ENCODE measurements at regions not wholly inside any gene's neighbourhood (a gene's known extent, or its start where the extent isn't known, plus 50 kb on each side); places are given as distances from the start of the nearest gene placed in this dataset.

- DNase-seq: no peak
Measured at GRCh38 chr15:94098921-94099573, 132.3 kb upstream of the MCTP2 start.

- DNase-seq: no peak
Measured at GRCh38 chr15:94097552-94097951, 133.8 kb upstream of the MCTP2 start.

- DNase-seq: no peak
Measured at GRCh38 chr15:94094310-94094709, 137.1 kb upstream of the MCTP2 start.

GRCh38 chr15:94086341-94086740, 145.0 kb upstream of the MCTP2 start:
- DNase-seq: no peak

- no peak for DNase-seq
Measured at GRCh38 chr15:94083467-94084052, 147.8 kb upstream of the MCTP2 start.

- DNase-seq: no peak
Measured at GRCh38 chr15:94081829-94082228, 149.5 kb upstream of the MCTP2 start.

- no peak for DNase-seq
Measured at GRCh38 chr15:94080989-94081605, 150.3 kb upstream of the MCTP2 start.

GRCh38 chr15:94080416-94080815, 150.9 kb upstream of the MCTP2 start:
- DNase-seq: no peak

- DNase-seq: no peak
Measured at GRCh38 chr15:94079968-94080367, 151.4 kb upstream of the MCTP2 start.

GRCh38 chr15:94079459-94079858, 151.9 kb upstream of the MCTP2 start:
- no peak for DNase-seq

GRCh38 chr15:94077938-94078337, 153.4 kb upstream of the MCTP2 start:
- no peak for DNase-seq

- no peak for DNase-seq
Measured at GRCh38 chr15:94075349-94075748, 156.0 kb upstream of the MCTP2 start.

- no peak for DNase-seq
Measured at GRCh38 chr15:94070356-94071295, 160.7 kb upstream of the MCTP2 start.

GRCh38 chr15:94069844-94070243, 161.5 kb upstream of the MCTP2 start:
- DNase-seq: no peak

- DNase-seq: no peak
Measured at GRCh38 chr15:94066811-94067210, 164.6 kb upstream of the MCTP2 start.

GRCh38 chr15:94066046-94066445, 165.3 kb upstream of the MCTP2 start:
- DNase-seq: no peak

- DNase-seq: no peak
Measured at GRCh38 chr15:94064676-94065313, 166.6 kb upstream of the MCTP2 start.

GRCh38 chr15:94061041-94061440, 170.3 kb upstream of the MCTP2 start:
- no peak for DNase-seq

- no peak for DNase-seq
Measured at GRCh38 chr15:94059013-94059587, 172.3 kb upstream of the MCTP2 start.

GRCh38 chr15:94057305-94057704, 174.1 kb upstream of the MCTP2 start:
- no peak for DNase-seq

- DNase-seq: no peak
Measured at GRCh38 chr15:94056314-94056713, 175.0 kb upstream of the MCTP2 start.

- no peak for DNase-seq
Measured at GRCh38 chr15:94053626-94054025, 177.7 kb upstream of the MCTP2 start.

- no peak for DNase-seq
Measured at GRCh38 chr15:94052711-94053110, 178.7 kb upstream of the MCTP2 start.

Measured in stimulated activated CD4-positive, alpha-beta T cell treated with anti-CD3 and anti-CD28 coated beads, Interleukin-4, amount 100 ng/mL, for 24 hours (primary cell).